ENCODE measurements at regions not wholly inside any gene's neighbourhood (a gene's known extent, or its start where the extent isn't known, plus 50 kb on each side); places are given as distances from the start of the nearest gene placed in this dataset.
"Not testable (repeated sequence)": the region's sequence is repeated elsewhere in the genome, so short reads cannot be mapped to it uniquely, and the experiment has no call there.

GRCh38 chr1:222053790-222054294 is 312.0 kb upstream of the DUSP10 start:
- no peaks in the 10 kb centered on the region for H3K9me3 Mint-ChIP-seq (ENCODE audit: unreplicated experiment)
- no peak for DNase-seq
- TF ChIP-seq CTCF (IDR thresholded peaks at IDR 0.05; ENCODE audit: partially characterized antibody, unreplicated experiment) = no peak
- H3K36me3 Mint-ChIP-seq (ENCODE audit: unreplicated experiment) = no peaks in the 10 kb centered on the region
- no peak overlapping the region for H3K4me3 Mint-ChIP-seq (ENCODE audit: unreplicated experiment)
- no peak overlapping the region for H3K27ac Mint-ChIP-seq (ENCODE audit: unreplicated experiment)
- no peaks in the 10 kb centered on the region for H3K27me3 Mint-ChIP-seq (ENCODE audit: unreplicated experiment)
- H3K4me1 Mint-ChIP-seq (ENCODE audit: low read depth, unreplicated experiment) = peaks cover 5% of the 10 kb centered on the region

- not testable (repeated sequence) for DNase-seq; H3K4me1 Mint-ChIP-seq (ENCODE audit: low read depth, unreplicated experiment); H3K27me3 Mint-ChIP-seq (ENCODE audit: unreplicated experiment); H3K27ac Mint-ChIP-seq (ENCODE audit: unreplicated experiment); H3K9me3 Mint-ChIP-seq (ENCODE audit: unreplicated experiment); H3K36me3 Mint-ChIP-seq (ENCODE audit: unreplicated experiment); H3K4me3 Mint-ChIP-seq (ENCODE audit: unreplicated experiment)
These were observed 309.4 kb upstream of the DUSP10 start for GRCh38 chr1:222051311-222051710.

- H3K4me3 Mint-ChIP-seq (ENCODE audit: unreplicated experiment); H3K36me3 Mint-ChIP-seq (ENCODE audit: unreplicated experiment); H3K27ac Mint-ChIP-seq (ENCODE audit: unreplicated experiment); H3K27me3 Mint-ChIP-seq (ENCODE audit: unreplicated experiment); DNase-seq; H3K9me3 Mint-ChIP-seq (ENCODE audit: unreplicated experiment); H3K4me1 Mint-ChIP-seq (ENCODE audit: low read depth, unreplicated experiment): not testable (repeated sequence)
These were observed 307.8 kb upstream of the DUSP10 start for GRCh38 chr1:222049661-222050060.

- Mint-ChIP-seq H3K27ac (ENCODE audit: unreplicated experiment) (no peak overlapping the region), H3K27me3 (ENCODE audit: unreplicated experiment) (peaks cover under 1% of the 10 kb centered on the region), H3K9me3 (ENCODE audit: unreplicated experiment) (peaks cover 2% of the 10 kb centered on the region), H3K4me1 (ENCODE audit: low read depth, unreplicated experiment) (no peaks in the 10 kb centered on the region), H3K36me3 (ENCODE audit: unreplicated experiment) (no peaks in the 10 kb centered on the region), H3K4me3 (ENCODE audit: unreplicated experiment) (no peak overlapping the region)
- no peak for TF ChIP-seq CTCF (IDR thresholded peaks at IDR 0.05; ENCODE audit: partially characterized antibody, unreplicated experiment)
- no peak for DNase-seq
These were observed 307.3 kb upstream of the DUSP10 start for GRCh38 chr1:222049176-222049575.

- no peaks in the 10 kb centered on the region for H3K4me1 Mint-ChIP-seq (ENCODE audit: low read depth, unreplicated experiment)
- TF ChIP-seq CTCF (IDR thresholded peaks at IDR 0.05; ENCODE audit: partially characterized antibody, unreplicated experiment) = no peak
- no peaks in the 10 kb centered on the region for H3K36me3 Mint-ChIP-seq (ENCODE audit: unreplicated experiment)
- peaks cover 2% of the 10 kb centered on the region for H3K9me3 Mint-ChIP-seq (ENCODE audit: unreplicated experiment)
- no peak for DNase-seq
- H3K4me3 Mint-ChIP-seq (ENCODE audit: unreplicated experiment) = no peak overlapping the region
- no peak overlapping the region for H3K27ac Mint-ChIP-seq (ENCODE audit: unreplicated experiment)
- H3K27me3 Mint-ChIP-seq (ENCODE audit: unreplicated experiment) = peaks cover 2% of the 10 kb centered on the region
These were observed 306.3 kb upstream of the DUSP10 start for GRCh38 chr1:222048094-222048595.

GRCh38 chr1:222047366-222047765 is 305.5 kb upstream of the DUSP10 start:
- Mint-ChIP-seq H3K9me3 (ENCODE audit: unreplicated experiment) (peaks cover 2% of the 10 kb centered on the region), H3K4me1 (ENCODE audit: low read depth, unreplicated experiment) (no peaks in the 10 kb centered on the region), H3K27me3 (ENCODE audit: unreplicated experiment) (peaks cover 2% of the 10 kb centered on the region), H3K36me3 (ENCODE audit: unreplicated experiment) (no peaks in the 10 kb centered on the region), H3K27ac (ENCODE audit: unreplicated experiment) (no peak overlapping the region), H3K4me3 (ENCODE audit: unreplicated experiment) (no peak overlapping the region)
- no peak for DNase-seq
- no peak for TF ChIP-seq CTCF (IDR thresholded peaks at IDR 0.05; ENCODE audit: partially characterized antibody, unreplicated experiment)
